OCI-LY1 (cell line): ENCODE measurements at regions not wholly inside any gene's neighbourhood (a gene's known extent, or its start where the extent isn't known, plus 50 kb on each side); places are given as distances from the start of the nearest gene placed in this dataset.

Source experiments
- EZH2 ChIP-seq: fragments of 200-600 bp; sonication (generic), shearing (Covaris generic); IDR thresholded peaks from 2 replicates; pipeline ENCODE4 v1.8.0; 2017; ENCODE audit warnings: borderline replicate concordance, mixed run types, mild to moderate bottlenecking, antibody characterized with exemption, low read length, moderate library complexity, mixed read lengths
- TF ChIP-seq, protein P1 (sequence below): fragments of 200-600 bp; sonication (generic), shearing (Covaris generic); IDR thresholded peaks from 2 replicates; pipeline ENCODE4 v1.5.1; 2017; ENCODE audit warnings: mild to moderate bottlenecking, antibody characterized with exemption, low read length, moderate library complexity, mixed read lengths

DNA sequence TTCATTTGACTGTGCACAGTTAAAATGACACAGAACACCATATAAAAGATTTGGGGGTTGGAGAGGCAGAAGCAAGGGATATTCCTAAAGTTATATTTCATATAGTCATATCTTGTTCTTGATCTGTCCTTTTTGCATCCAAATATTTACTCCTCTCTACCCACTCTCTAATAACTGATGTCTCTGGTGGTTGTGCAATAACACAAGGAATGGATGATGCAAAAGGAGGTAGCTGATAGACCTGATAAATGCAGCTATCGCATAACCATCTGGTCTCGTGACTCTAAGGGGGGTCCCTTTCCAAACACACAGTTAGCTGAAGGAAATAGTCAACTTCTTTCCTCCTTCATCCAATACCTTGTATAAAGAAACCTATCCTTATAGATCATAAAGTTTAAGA lies 123.1 kb downstream of the POLR1F start:
- TF ChIP-seq, protein P1, sequence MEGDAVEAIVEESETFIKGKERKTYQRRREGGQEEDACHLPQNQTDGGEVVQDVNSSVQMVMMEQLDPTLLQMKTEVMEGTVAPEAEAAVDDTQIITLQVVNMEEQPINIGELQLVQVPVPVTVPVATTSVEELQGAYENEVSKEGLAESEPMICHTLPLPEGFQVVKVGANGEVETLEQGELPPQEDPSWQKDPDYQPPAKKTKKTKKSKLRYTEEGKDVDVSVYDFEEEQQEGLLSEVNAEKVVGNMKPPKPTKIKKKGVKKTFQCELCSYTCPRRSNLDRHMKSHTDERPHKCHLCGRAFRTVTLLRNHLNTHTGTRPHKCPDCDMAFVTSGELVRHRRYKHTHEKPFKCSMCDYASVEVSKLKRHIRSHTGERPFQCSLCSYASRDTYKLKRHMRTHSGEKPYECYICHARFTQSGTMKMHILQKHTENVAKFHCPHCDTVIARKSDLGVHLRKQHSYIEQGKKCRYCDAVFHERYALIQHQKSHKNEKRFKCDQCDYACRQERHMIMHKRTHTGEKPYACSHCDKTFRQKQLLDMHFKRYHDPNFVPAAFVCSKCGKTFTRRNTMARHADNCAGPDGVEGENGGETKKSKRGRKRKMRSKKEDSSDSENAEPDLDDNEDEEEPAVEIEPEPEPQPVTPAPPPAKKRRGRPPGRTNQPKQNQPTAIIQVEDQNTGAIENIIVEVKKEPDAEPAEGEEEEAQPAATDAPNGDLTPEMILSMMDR: no peak
- TF ChIP-seq EZH2: no peak
